ENCODE measurements at regions not wholly inside any gene's neighbourhood (a gene's known extent, or its start where the extent isn't known, plus 50 kb on each side); places are given as distances from the start of the nearest gene placed in this dataset.

- TF ChIP-seq REST (IDR thresholded peaks at IDR 0.05; ENCODE audit: insufficient read depth in 1 of 2, low read depth in 2 of 2, low read length in 1 of 2) (no peak), CTCF (IDR thresholded peaks at IDR 0.05) (no peak), POLR2AphosphoS5 (IDR thresholded peaks at IDR 0.05; ENCODE audit: low read depth, low read length) (no peak), SIN3A (IDR thresholded peaks at IDR 0.05; ENCODE audit: borderline replicate concordance, insufficient read depth, low read depth, low read length) (no peak)
Observed at GRCh38 chr4:81881855-81882621, 410.3 kb upstream of the RASGEF1B start.

All from Panc1 (cell line).